ENCODE measurements at regions not wholly inside any gene's neighbourhood (a gene's known extent, or its start where the extent isn't known, plus 50 kb on each side); places are given as distances from the start of the nearest gene placed in this dataset.
A peak's percentile ranks its signal among the peaks of the same experiment; 100 is the strongest.

- H3K27me3 ChIP-seq, result no peaks in the 10 kb centered on the region
- no peak overlapping the region for H3K4me3 ChIP-seq
- peak overlapping the region; percentile 55 to 77 (median 64) for H3K27ac ChIP-seq
- H3K36me3 ChIP-seq, result no peaks in the 10 kb centered on the region
- peak in 1 of 2 donors; percentile 86 for DNase-seq
- peaks cover 15 to 36% (median 25%) of the 10 kb centered on the region in 4 donors for H3K4me1 ChIP-seq
- no peaks in the 10 kb centered on the region for H3K9me3 ChIP-seq
- peak; percentile 48 to 87 for ATAC-seq (ENCODE audit: low FRiP score in 2 of 2)
- 4 to 14% methylated on average over 7 of the region's 7 CpGs for WGBS, 2 donors
- no peak for TF ChIP-seq CTCF (IDR thresholded peaks at IDR 0.05)
- TF ChIP-seq POLR2AphosphoS5 (IDR thresholded peaks at IDR 0.05), result peak; percentile 54 to 72
- peak in 1 of 4 donors; percentile 23 for TF ChIP-seq POLR2A (IDR thresholded peaks at IDR 0.05)
- TF ChIP-seq EP300 (IDR thresholded peaks at IDR 0.05), result peak in 1 of 4 donors; percentile 65
Measured at GRCh38 chr1:229068270-229068987, 202.5 kb upstream of the RAB4A start.

GRCh38 chr1:229069176-229069575, 201.7 kb upstream of the RAB4A start:
- peak overlapping the region in 3 of 4 donors; percentile 69 to 74 (median 72) for H3K27ac ChIP-seq
- no peaks in the 10 kb centered on the region for H3K9me3 ChIP-seq
- TF ChIP-seq POLR2A (IDR thresholded peaks at IDR 0.05), result no peak
- no peak for TF ChIP-seq EP300 (IDR thresholded peaks at IDR 0.05)
- TF ChIP-seq POLR2AphosphoS5 (IDR thresholded peaks at IDR 0.05), result no peak
- peaks cover 15 to 33% (median 25%) of the 10 kb centered on the region in 4 donors for H3K4me1 ChIP-seq
- DNase-seq, result no peak
- H3K4me3 ChIP-seq, result no peak overlapping the region
- ATAC-seq (ENCODE audit: low FRiP score in 2 of 2), result no peak
- no peaks in the 10 kb centered on the region for H3K36me3 ChIP-seq
- H3K27me3 ChIP-seq, result no peaks in the 10 kb centered on the region

GRCh38 chr1:229070168-229070567, 200.7 kb upstream of the RAB4A start:
- TF ChIP-seq POLR2A (IDR thresholded peaks at IDR 0.05) (peak in 1 of 4 donors; percentile 52), EP300 (IDR thresholded peaks at IDR 0.05) (peak in 3 of 4 donors; percentile 72 to 95 (median 82)), POLR2AphosphoS5 (IDR thresholded peaks at IDR 0.05) (peak; percentile 77 to 81), CTCF (IDR thresholded peaks at IDR 0.05) (peak in 3 of 6 experiments; percentile 7 to 23 (median 7))
- H3K9me3 ChIP-seq, result no peaks in the 10 kb centered on the region
- H3K27ac ChIP-seq, result peak overlapping the region; percentile 40 to 74 (median 70)
- H3K4me3 ChIP-seq, result no peak overlapping the region
- peaks cover 14 to 28% (median 23%) of the 10 kb centered on the region in 4 donors for H3K4me1 ChIP-seq
- DNase-seq (peak in 1 of 2 donors; percentile 97), ATAC-seq (ENCODE audit: low FRiP score in 2 of 2) (peak; percentile 69 to 89)
- H3K36me3 ChIP-seq, result no peaks in the 10 kb centered on the region
- WGBS, 2 donors, result 45 to 52% methylated on average over 3 to 5 of the region's 5 CpGs
- H3K27me3 ChIP-seq, result no peaks in the 10 kb centered on the region

- 89 to 92% methylated on average over 6 of the region's 6 CpGs for WGBS, 2 donors
- TF ChIP-seq CTCF (IDR thresholded peaks at IDR 0.05) (no peak), POLR2AphosphoS5 (IDR thresholded peaks at IDR 0.05) (no peak), EP300 (IDR thresholded peaks at IDR 0.05) (no peak), POLR2A (IDR thresholded peaks at IDR 0.05) (no peak)
Measured at GRCh38 chr1:229073251-229073650, 197.7 kb upstream of the RAB4A start.

GRCh38 chr1:229075217-229075616, 195.7 kb upstream of the RAB4A start:
- no peak for TF ChIP-seq POLR2AphosphoS5 (IDR thresholded peaks at IDR 0.05)
- TF ChIP-seq POLR2A (IDR thresholded peaks at IDR 0.05), result no peak
- TF ChIP-seq CTCF (IDR thresholded peaks at IDR 0.05), result no peak
- no peak for TF ChIP-seq EP300 (IDR thresholded peaks at IDR 0.05)
- Histone ChIP-seq H3K4me3 (no peak overlapping the region), H3K27me3 (no peaks in the 10 kb centered on the region), H3K36me3 (no peaks in the 10 kb centered on the region), H3K27ac (no peak overlapping the region), H3K4me1 (peaks cover 0 to 8% (median 4%) of the 10 kb centered on the region in 4 donors), H3K9me3 (no peaks in the 10 kb centered on the region)
- WGBS, 2 donors, result 59 to 71% methylated on average over 2 of the region's 2 CpGs
- ATAC-seq (ENCODE audit: low FRiP score in 2 of 2), result peak in 1 of 2 donors; percentile 5
- DNase-seq, result no peak

More at GRCh38 chr1:229073251-229073650, 197.7 kb upstream of the RAB4A start:
- H3K36me3 ChIP-seq, result no peaks in the 10 kb centered on the region
- no peaks in the 10 kb centered on the region for H3K27me3 ChIP-seq
- peaks cover 4 to 20% (median 14%) of the 10 kb centered on the region in 4 donors for H3K4me1 ChIP-seq
- no peak for DNase-seq
- H3K4me3 ChIP-seq, result no peak overlapping the region
- H3K27ac ChIP-seq, result no peak overlapping the region
- ATAC-seq (ENCODE audit: low FRiP score in 2 of 2), result no peak
- no peaks in the 10 kb centered on the region for H3K9me3 ChIP-seq

Measured in upper lobe of left lung (tissue), 6 donors.